Spinal cord (tissue), 9 donors: ENCODE measurements at regions not wholly inside any gene's neighbourhood (a gene's known extent, or its start where the extent isn't known, plus 50 kb on each side); places are given as distances from the start of the nearest gene placed in this dataset.

Experiments
- DNase-seq, 6 donors: peaks; one replicate each; pipeline versions ENCODE4 v3.0.0 to v3.0.0-alpha.2; 2013 to 2015; ENCODE audit warnings: low spot score in 6 of 6, low read depth in 4 of 6
- H3K27ac ChIP-seq: one replicate; pipeline ENCODE4 v1.5.1; 2013; ENCODE audit warnings: low read depth, low read length, control low read depth
- H3K27me3 ChIP-seq: one replicate; pipeline ENCODE4 v1.6.1; 2013; ENCODE audit warnings: low read length; ENCODE audit not compliant: control insufficient read depth, insufficient read depth
- H3K36me3 ChIP-seq: one replicate; pipeline ENCODE4 v1.6.1; 2013; ENCODE audit warnings: low read length; ENCODE audit not compliant: control insufficient read depth, insufficient read depth
- H3K4me1 ChIP-seq: one replicate; pipeline ENCODE4 v1.6.1; 2013; ENCODE audit warnings: low read length; ENCODE audit not compliant: control insufficient read depth, insufficient read depth
- H3K4me3 ChIP-seq: one replicate; pipeline ENCODE4 v1.5.1; 2013; ENCODE audit warnings: low read depth, low read length, control low read depth
- H3K9me3 ChIP-seq: one replicate; pipeline ENCODE4 v1.6.1; 2013; ENCODE audit warnings: low read length; ENCODE audit not compliant: control insufficient read depth, insufficient read depth
- WGBS: methylation state at CpG from one replicate; pipeline ENCODE4 v1.1.5; 2013; ENCODE audit warnings: missing lambda C conversion rate; ENCODE audit not compliant: insufficient coverage; 5-methylcytosine and 5-hydroxymethylcytosine counted together
- donor health status: healthy.

- no peaks in the 10 kb centered on the region for H3K9me3 ChIP-seq
- H3K27me3 ChIP-seq: no peaks in the 10 kb centered on the region
- H3K36me3 ChIP-seq: no peaks in the 10 kb centered on the region
- no peak for DNase-seq
- 85% methylated on average over 3 of the region's 3 CpGs for WGBS
- H3K27ac ChIP-seq: no peak overlapping the region
- H3K4me1 ChIP-seq: no peaks in the 10 kb centered on the region
- no peak overlapping the region for H3K4me3 ChIP-seq
Measured at GRCh38 chr6:125477844-125478243, 176.1 kb upstream of the HDDC2 start.

- peak in 1 of 6 donors; percentile 44 for DNase-seq
Measured at GRCh38 chr6:125480146-125480545, 178.4 kb upstream of the HDDC2 start.

GRCh38 chr6:125480571-125480970 is 178.8 kb upstream of the HDDC2 start:
- peak in 1 of 6 donors; percentile 16 for DNase-seq
- Histone ChIP-seq H3K4me1 (no peaks in the 10 kb centered on the region), H3K27me3 (no peaks in the 10 kb centered on the region), H3K36me3 (no peaks in the 10 kb centered on the region), H3K27ac (peak overlapping the region; percentile 34), H3K9me3 (no peaks in the 10 kb centered on the region), H3K4me3 (no peak overlapping the region)
- no CpG with 5 or more reads among the region's 1 CpG for WGBS

More at GRCh38 chr6:125480146-125480545, 178.4 kb upstream of the HDDC2 start:
- Histone ChIP-seq H3K27ac (peak overlapping the region; percentile 34), H3K36me3 (no peaks in the 10 kb centered on the region), H3K27me3 (no peaks in the 10 kb centered on the region), H3K4me3 (no peak overlapping the region), H3K4me1 (no peaks in the 10 kb centered on the region), H3K9me3 (no peaks in the 10 kb centered on the region)
- no CpG with 5 or more reads among the region's 2 CpGs for WGBS

- no peaks in the 10 kb centered on the region for H3K4me1 ChIP-seq
- H3K9me3 ChIP-seq: no peaks in the 10 kb centered on the region
- H3K36me3 ChIP-seq: no peaks in the 10 kb centered on the region
- WGBS: 80% methylated on average over 1 of the region's 1 CpG
- H3K27ac ChIP-seq: peak overlapping the region; percentile 34
- H3K4me3 ChIP-seq: no peak overlapping the region
- no peaks in the 10 kb centered on the region for H3K27me3 ChIP-seq
- DNase-seq: peak in 1 of 6 donors; percentile 16
Measured at GRCh38 chr6:125481056-125481455, 179.3 kb upstream of the HDDC2 start.

- no peak for DNase-seq
- no peak overlapping the region for H3K27ac ChIP-seq
- no CpG with 5 or more reads among the region's 4 CpGs for WGBS
- no peaks in the 10 kb centered on the region for H3K9me3 ChIP-seq
- no peaks in the 10 kb centered on the region for H3K36me3 ChIP-seq
- H3K4me3 ChIP-seq: no peak overlapping the region
- H3K27me3 ChIP-seq: no peaks in the 10 kb centered on the region
- no peaks in the 10 kb centered on the region for H3K4me1 ChIP-seq
Measured at GRCh38 chr6:125485757-125486156, 184.0 kb upstream of the HDDC2 start.

- no peaks in the 10 kb centered on the region for H3K27me3 ChIP-seq
- H3K36me3 ChIP-seq: no peaks in the 10 kb centered on the region
- no peaks in the 10 kb centered on the region for H3K9me3 ChIP-seq
- H3K4me3 ChIP-seq: no peak overlapping the region
- WGBS: 83% methylated on average over 1 of the region's 2 CpGs
- no peaks in the 10 kb centered on the region for H3K4me1 ChIP-seq
- H3K27ac ChIP-seq: no peak overlapping the region
- DNase-seq: peak in 2 of 6 donors; percentile 29 to 45
Measured at GRCh38 chr6:125486881-125487280, 185.1 kb upstream of the HDDC2 start.

- H3K27me3 ChIP-seq: no peaks in the 10 kb centered on the region
- H3K9me3 ChIP-seq: no peaks in the 10 kb centered on the region
- H3K27ac ChIP-seq: no peak overlapping the region
- H3K4me3 ChIP-seq: no peak overlapping the region
- H3K4me1 ChIP-seq: no peaks in the 10 kb centered on the region
- no peak for DNase-seq
- no peaks in the 10 kb centered on the region for H3K36me3 ChIP-seq
- WGBS: no CpG with 5 or more reads among the region's 2 CpGs
Measured at GRCh38 chr6:125489579-125490285, 188.0 kb upstream of the HDDC2 start.

GRCh38 chr6:125491860-125492618 is 190.3 kb upstream of the HDDC2 start:
- no peak overlapping the region for H3K4me3 ChIP-seq
- no peak for DNase-seq
- no peaks in the 10 kb centered on the region for H3K4me1 ChIP-seq
- no peaks in the 10 kb centered on the region for H3K9me3 ChIP-seq
- 65% methylated on average over 4 of the region's 8 CpGs for WGBS
- H3K27me3 ChIP-seq: no peaks in the 10 kb centered on the region
- H3K36me3 ChIP-seq: no peaks in the 10 kb centered on the region
- no peak overlapping the region for H3K27ac ChIP-seq

GRCh38 chr6:125498606-125499005 is 196.8 kb upstream of the HDDC2 start:
- Histone ChIP-seq H3K9me3 (no peaks in the 10 kb centered on the region), H3K27ac (no peak overlapping the region), H3K4me3 (no peak overlapping the region), H3K36me3 (no peaks in the 10 kb centered on the region), H3K4me1 (no peaks in the 10 kb centered on the region), H3K27me3 (no peaks in the 10 kb centered on the region)
- 100% methylated on average over 2 of the region's 3 CpGs for WGBS
- DNase-seq: no peak

- no peaks in the 10 kb centered on the region for H3K4me1 ChIP-seq
- no peaks in the 10 kb centered on the region for H3K9me3 ChIP-seq
- no peak for DNase-seq
- no peaks in the 10 kb centered on the region for H3K27me3 ChIP-seq
- no peak overlapping the region for H3K27ac ChIP-seq
- H3K4me3 ChIP-seq: no peak overlapping the region
- no peaks in the 10 kb centered on the region for H3K36me3 ChIP-seq
Measured at GRCh38 chr6:125499535-125499934, 197.8 kb upstream of the HDDC2 start.
